Liver (tissue), 3 donors: ENCODE measurements at regions not wholly inside any gene's neighbourhood (a gene's known extent, or its start where the extent isn't known, plus 50 kb on each side); places are given as distances from the start of the nearest gene placed in this dataset.

ENCODE experiments used
- FOXA1 ChIP-seq: IDR thresholded peaks from 2 replicates; pipeline ENCODE4 v1.6.1; 2016; ENCODE audit warnings: antibody characterized with exemption
- JUND ChIP-seq, 2 donors: IDR thresholded peaks; 2 replicates each; pipeline ENCODE4 v1.6.1; 2016; ENCODE audit warnings: antibody characterized with exemption in 2 of 2
- SP1 ChIP-seq: IDR thresholded peaks from 2 replicates; pipeline ENCODE4 v1.6.1; 2018; ENCODE audit warnings: antibody characterized with exemption, mild to moderate bottlenecking
- TAF1 ChIP-seq: conservative IDR thresholded peaks from 2 replicates; pipeline ENCODE4 v1.6.1; 2016; ENCODE audit warnings: antibody characterized with exemption, mild to moderate bottlenecking
- TF ChIP-seq, protein P1 (sequence below): fragments of 150-350 bp; IDR thresholded peaks from 2 replicates; pipeline ENCODE4 v1.5.1; 2017; ENCODE audit warnings: improper control_type of control experiment, low read depth, low read length; ENCODE audit not compliant: missing input control
- donor health status: healthy.
- donor health status: healthy.

DNA sequence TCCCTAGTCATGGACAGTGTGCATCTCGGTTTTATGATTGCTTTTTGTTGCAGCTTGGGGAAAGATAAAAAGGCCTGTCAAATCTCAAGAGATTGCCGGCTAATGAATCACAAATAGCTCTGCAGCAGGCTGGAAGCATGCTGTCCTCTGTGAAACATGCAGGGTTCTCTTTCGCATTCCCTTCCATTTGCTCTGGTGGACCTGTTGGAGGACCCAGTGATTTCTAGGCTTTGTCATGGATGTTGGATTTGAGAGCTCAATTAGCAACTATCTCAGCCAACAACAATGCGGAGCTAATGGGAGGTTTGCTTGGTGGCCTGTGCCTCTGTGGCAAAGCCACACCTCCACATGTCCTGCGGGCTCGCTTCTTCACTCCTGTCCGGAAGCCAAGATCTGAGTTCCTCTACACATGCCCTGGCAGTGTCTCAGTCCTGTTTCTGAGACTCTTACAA, 418.1 kb upstream of the ARGLU1 start:
- TF ChIP-seq, protein P1, sequence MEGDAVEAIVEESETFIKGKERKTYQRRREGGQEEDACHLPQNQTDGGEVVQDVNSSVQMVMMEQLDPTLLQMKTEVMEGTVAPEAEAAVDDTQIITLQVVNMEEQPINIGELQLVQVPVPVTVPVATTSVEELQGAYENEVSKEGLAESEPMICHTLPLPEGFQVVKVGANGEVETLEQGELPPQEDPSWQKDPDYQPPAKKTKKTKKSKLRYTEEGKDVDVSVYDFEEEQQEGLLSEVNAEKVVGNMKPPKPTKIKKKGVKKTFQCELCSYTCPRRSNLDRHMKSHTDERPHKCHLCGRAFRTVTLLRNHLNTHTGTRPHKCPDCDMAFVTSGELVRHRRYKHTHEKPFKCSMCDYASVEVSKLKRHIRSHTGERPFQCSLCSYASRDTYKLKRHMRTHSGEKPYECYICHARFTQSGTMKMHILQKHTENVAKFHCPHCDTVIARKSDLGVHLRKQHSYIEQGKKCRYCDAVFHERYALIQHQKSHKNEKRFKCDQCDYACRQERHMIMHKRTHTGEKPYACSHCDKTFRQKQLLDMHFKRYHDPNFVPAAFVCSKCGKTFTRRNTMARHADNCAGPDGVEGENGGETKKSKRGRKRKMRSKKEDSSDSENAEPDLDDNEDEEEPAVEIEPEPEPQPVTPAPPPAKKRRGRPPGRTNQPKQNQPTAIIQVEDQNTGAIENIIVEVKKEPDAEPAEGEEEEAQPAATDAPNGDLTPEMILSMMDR = no peak
- no peak for TF ChIP-seq JUND (IDR thresholded peaks at IDR 0.05)
- no peak for TF ChIP-seq SP1
- TF ChIP-seq TAF1 = no peak
- no peak for TF ChIP-seq FOXA1
